SU-DHL-6 (cell line): ENCODE measurements at regions not wholly inside any gene's neighbourhood (a gene's known extent, or its start where the extent isn't known, plus 50 kb on each side); places are given as distances from the start of the nearest gene placed in this dataset.

Source experiments
- H2AFZ ChIP-seq: fragments of 200-600 bp; sonication (generic); 2 replicates; pipeline ENCODE4 v1.6.1; 2014; ENCODE audit warnings: low read depth, mild to moderate bottlenecking, moderate library complexity, mixed read lengths, antibody characterized with exemption, low read length; ENCODE audit not compliant: severe bottlenecking
- H3F3A ChIP-seq: fragments of 200-600 bp; shearing (Covaris generic); 2 replicates; pipeline ENCODE4 v1.6.0; 2016; ENCODE audit warnings: antibody characterized with exemption, mild to moderate bottlenecking; ENCODE audit not compliant: insufficient read depth
- H3K27ac ChIP-seq: fragments of 200-600 bp; sonication (generic); 2 replicates; pipeline ENCODE4 v1.5.1; 2016; ENCODE audit warnings: low read depth, mild to moderate bottlenecking, low read length, moderate library complexity, mixed read lengths
- H3K27me3 ChIP-seq: fragments of 200-600 bp; sonication (generic), shearing (Covaris generic); 2 replicates; pipeline ENCODE4 v1.6.0; 2014; ENCODE audit warnings: mild to moderate bottlenecking, low read length
- H3K36me3 ChIP-seq: fragments of 200-600 bp; sonication (generic); 2 replicates; pipeline ENCODE4 v1.6.1; 2014; ENCODE audit warnings: mild to moderate bottlenecking, low read length, mixed read lengths
- H3K4me2 ChIP-seq: fragments of 300-600, 200-600 bp; shearing (Covaris generic), sonication (generic); 2 replicates; pipeline ENCODE4 v1.6.0; 2014; ENCODE audit warnings: low read length, low read depth, mild to moderate bottlenecking; ENCODE audit not compliant: poor library complexity, severe bottlenecking
- H3K4me3 ChIP-seq: fragments of 200-600 bp; sonication (generic); 2 replicates; pipeline ENCODE4 v1.5.1; 2014; ENCODE audit warnings: antibody characterized with exemption, low read length, mild to moderate bottlenecking, mixed read lengths; ENCODE audit not compliant: insufficient read depth, poor library complexity, severe bottlenecking
- H3K79me2 ChIP-seq: fragments of 200-600 bp; sonication (generic); 2 replicates; pipeline ENCODE4 v1.6.1; 2014; ENCODE audit warnings: mild to moderate bottlenecking, low read length, moderate library complexity; ENCODE audit not compliant: insufficient read depth
- H3K9ac ChIP-seq: fragments of 200-600 bp; sonication (generic); 2 replicates; pipeline ENCODE4 v1.7.0; 2014; ENCODE audit warnings: mild to moderate bottlenecking, low read length
- H3K9me2 ChIP-seq: fragments of 200-600 bp; sonication (generic); replicated peaks from 2 replicates; pipeline ENCODE4 v1.6.1; 2014; ENCODE audit warnings: low read length; ENCODE audit not compliant: insufficient read depth
- H3K9me3 ChIP-seq: fragments of 200-600 bp; sonication (generic); 2 replicates; pipeline ENCODE4 v1.6.1; 2014; ENCODE audit warnings: low read length, mixed read lengths; ENCODE audit not compliant: insufficient read depth
- H4K20me1 ChIP-seq: fragments of 200-600 bp; sonication (generic); 2 replicates; pipeline ENCODE4 v1.6.1; 2014; ENCODE audit warnings: low read depth, mild to moderate bottlenecking, antibody characterized with exemption, low read length, moderate library complexity, mixed read lengths
- EZH2phosphoT487 ChIP-seq: fragments of 200-600 bp; sonication (generic), shearing (Covaris generic); conservative IDR thresholded peaks from 2 replicates; pipeline ENCODE4 v1.6.1; 2018; ENCODE audit warnings: mild to moderate bottlenecking, antibody characterized with exemption, low read length, moderate library complexity, mixed read lengths
- TF ChIP-seq, protein P1 (sequence below): fragments of 200-600 bp; sonication (generic); IDR thresholded peaks from one replicate; pipeline ENCODE4 v1.5.1; 2017; ENCODE audit warnings: antibody characterized with exemption, mild to moderate bottlenecking, low read length, moderate library complexity; ENCODE audit not compliant: insufficient read depth, poor library complexity, severe bottlenecking

DNA sequence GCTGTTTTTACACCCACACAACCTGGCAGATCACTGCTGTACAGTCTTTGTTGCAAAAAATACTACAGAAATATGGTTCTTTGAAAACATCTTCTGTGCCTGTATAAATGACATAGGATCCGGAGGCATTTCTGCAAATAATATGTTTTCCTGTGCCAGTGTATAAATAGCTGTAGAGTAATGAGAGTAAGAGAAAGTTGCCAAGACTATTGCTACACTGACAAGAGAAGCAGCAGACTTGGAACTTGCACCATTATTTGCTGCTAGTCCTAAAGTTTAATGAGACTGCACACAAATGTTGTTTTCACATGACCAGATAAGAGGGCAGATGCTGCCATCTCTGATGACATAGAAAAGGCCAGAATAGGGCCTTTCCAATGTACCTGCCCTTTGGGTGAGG, 50.0 kb upstream of the DTNBP1 start:
- Histone ChIP-seq H2AFZ (no peak overlapping the region), H3K27me3 (no peaks in the 10 kb centered on the region), H3K9me3 (peaks cover 7% of the 10 kb centered on the region; the same call in 1 of the 2 replicates), H4K20me1 (no peaks in the 10 kb centered on the region), H3K9ac (no peak overlapping the region), H3F3A (no peaks in the 10 kb centered on the region), H3K79me2 (no peaks in the 10 kb centered on the region), H3K4me2 (no peak overlapping the region), H3K27ac (no peak overlapping the region), H3K36me3 (no peaks in the 10 kb centered on the region), H3K4me3 (no peak overlapping the region), H3K9me2 (no peaks in the 10 kb centered on the region)
- TF ChIP-seq EZH2phosphoT487, result no peak
- TF ChIP-seq, protein P1, sequence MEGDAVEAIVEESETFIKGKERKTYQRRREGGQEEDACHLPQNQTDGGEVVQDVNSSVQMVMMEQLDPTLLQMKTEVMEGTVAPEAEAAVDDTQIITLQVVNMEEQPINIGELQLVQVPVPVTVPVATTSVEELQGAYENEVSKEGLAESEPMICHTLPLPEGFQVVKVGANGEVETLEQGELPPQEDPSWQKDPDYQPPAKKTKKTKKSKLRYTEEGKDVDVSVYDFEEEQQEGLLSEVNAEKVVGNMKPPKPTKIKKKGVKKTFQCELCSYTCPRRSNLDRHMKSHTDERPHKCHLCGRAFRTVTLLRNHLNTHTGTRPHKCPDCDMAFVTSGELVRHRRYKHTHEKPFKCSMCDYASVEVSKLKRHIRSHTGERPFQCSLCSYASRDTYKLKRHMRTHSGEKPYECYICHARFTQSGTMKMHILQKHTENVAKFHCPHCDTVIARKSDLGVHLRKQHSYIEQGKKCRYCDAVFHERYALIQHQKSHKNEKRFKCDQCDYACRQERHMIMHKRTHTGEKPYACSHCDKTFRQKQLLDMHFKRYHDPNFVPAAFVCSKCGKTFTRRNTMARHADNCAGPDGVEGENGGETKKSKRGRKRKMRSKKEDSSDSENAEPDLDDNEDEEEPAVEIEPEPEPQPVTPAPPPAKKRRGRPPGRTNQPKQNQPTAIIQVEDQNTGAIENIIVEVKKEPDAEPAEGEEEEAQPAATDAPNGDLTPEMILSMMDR, result no peak
